MCF 10A (cell line): ENCODE measurements at regions not wholly inside any gene's neighbourhood (a gene's known extent, or its start where the extent isn't known, plus 50 kb on each side); places are given as distances from the start of the nearest gene placed in this dataset.
A peak's percentile ranks its signal among the peaks of the same experiment; 100 is the strongest.

Experiments
- BruUV-seq: library from RNA; stranded (reverse); fragments of 400-500 nt; replicated peaks from 2 replicates; lab custom pipeline; 2021; lab: Mats Ljungman, UMichigan
- CTCF ChIA-PET: fragments of 300-600 bp; sonication (Branson Sonifier 250); formaldehyde crosslinking; extraction: SDS; loops from one replicate; lab custom pipeline; 2021; ENCODE audit warnings: antibody characterized with exemption, inconsistent platforms; lab: Yijun Ruan, JAX
- POLR2A ChIA-PET: fragments of 300-600, 350-650 bp; sonication (Branson Sonifier 250); formaldehyde crosslinking; extraction: SDS; loops from one replicate; lab custom pipeline; 2020; ENCODE audit warnings: antibody characterized with exemption, inconsistent platforms; lab: Yijun Ruan, JAX
- DNase-seq: peaks from one replicate; pipeline ENCODE4 v3.0.0-alpha.2; 2018; ENCODE audit not compliant: unreplicated experiment
- H3K27ac Mint-ChIP-seq: one replicate; pipeline ENCODE4 v1.8.0; 2022; ENCODE audit warnings: mild to moderate bottlenecking, low read depth, mixed read lengths; ENCODE audit not compliant: unreplicated experiment
- H3K27me3 Mint-ChIP-seq: one replicate; pipeline ENCODE4 v1.8.0; 2022; ENCODE audit warnings: mixed read lengths; ENCODE audit not compliant: insufficient read depth, unreplicated experiment
- H3K36me3 Mint-ChIP-seq: one replicate; pipeline ENCODE4 v1.8.0; 2022; ENCODE audit warnings: mild to moderate bottlenecking, moderate library complexity, mixed read lengths; ENCODE audit not compliant: insufficient read depth, unreplicated experiment
- H3K4me1 Mint-ChIP-seq: one replicate; pipeline ENCODE4 v1.8.0; 2022; ENCODE audit warnings: mixed read lengths; ENCODE audit not compliant: insufficient read depth, unreplicated experiment
- H3K4me3 Mint-ChIP-seq: one replicate; pipeline ENCODE4 v1.8.0; 2022; ENCODE audit warnings: mild to moderate bottlenecking, moderate library complexity, mixed read lengths; ENCODE audit not compliant: unreplicated experiment
- H3K9me3 Mint-ChIP-seq: one replicate; pipeline ENCODE4 v1.8.0; 2022; ENCODE audit warnings: mixed read lengths; ENCODE audit not compliant: unreplicated experiment
- intact Hi-C: fragments of 100-400 bp; cut with micrococcal nuclease; formaldehyde crosslinking; loops from 2 replicates; pipeline ENCODE4 v1.14.1; 2022
- TF ChIP-seq, protein P1 (sequence below): fragments of 200-600 bp; IDR thresholded peaks from one replicate; pipeline ENCODE4 v1.8.0; 2022; ENCODE audit warnings: antibody characterized with exemption, mild to moderate bottlenecking; ENCODE audit not compliant: unreplicated experiment

GRCh38 chr3:159766563-159767185, 222.0 kb upstream of the IL12A start:
- POLR2A ChIA-PET, result interaction anchor here (0.6 to 10.3 kb wide), 9 partner anchors 9 to 129 kb away, joined by 3 to 212 read pairs (median 4); no protein-coding TSS in a partner anchor
- Mint-ChIP-seq H3K4me1 (peaks cover 29% of the 10 kb centered on the region), H3K27me3 (no peaks in the 10 kb centered on the region), H3K27ac (no peak overlapping the region), H3K9me3 (no peaks in the 10 kb centered on the region), H3K4me3 (peak overlapping the region; percentile 81), H3K36me3 (peaks cover 6% of the 10 kb centered on the region)
- intact Hi-C loops, result loop anchor here (2.0 kb wide), 1 partner anchor 240 kb away; no protein-coding TSS in a partner anchor
- no TSS peak for BruUV-seq
- peak; percentile 58 for DNase-seq
- CTCF ChIA-PET, result interaction anchor here (0.6 to 4.3 kb wide), 18 partner anchors 9 to 1107 kb away, joined by 3 to 61 read pairs (median 4); no protein-coding TSS in a partner anchor
- TF ChIP-seq, protein P1, sequence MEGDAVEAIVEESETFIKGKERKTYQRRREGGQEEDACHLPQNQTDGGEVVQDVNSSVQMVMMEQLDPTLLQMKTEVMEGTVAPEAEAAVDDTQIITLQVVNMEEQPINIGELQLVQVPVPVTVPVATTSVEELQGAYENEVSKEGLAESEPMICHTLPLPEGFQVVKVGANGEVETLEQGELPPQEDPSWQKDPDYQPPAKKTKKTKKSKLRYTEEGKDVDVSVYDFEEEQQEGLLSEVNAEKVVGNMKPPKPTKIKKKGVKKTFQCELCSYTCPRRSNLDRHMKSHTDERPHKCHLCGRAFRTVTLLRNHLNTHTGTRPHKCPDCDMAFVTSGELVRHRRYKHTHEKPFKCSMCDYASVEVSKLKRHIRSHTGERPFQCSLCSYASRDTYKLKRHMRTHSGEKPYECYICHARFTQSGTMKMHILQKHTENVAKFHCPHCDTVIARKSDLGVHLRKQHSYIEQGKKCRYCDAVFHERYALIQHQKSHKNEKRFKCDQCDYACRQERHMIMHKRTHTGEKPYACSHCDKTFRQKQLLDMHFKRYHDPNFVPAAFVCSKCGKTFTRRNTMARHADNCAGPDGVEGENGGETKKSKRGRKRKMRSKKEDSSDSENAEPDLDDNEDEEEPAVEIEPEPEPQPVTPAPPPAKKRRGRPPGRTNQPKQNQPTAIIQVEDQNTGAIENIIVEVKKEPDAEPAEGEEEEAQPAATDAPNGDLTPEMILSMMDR, result peak; percentile 50

- intact Hi-C loops, result no loop called here
- H3K9me3 Mint-ChIP-seq, result no peaks in the 10 kb centered on the region
- H3K27ac Mint-ChIP-seq, result no peak overlapping the region
- no peak for DNase-seq
- peaks cover 6% of the 10 kb centered on the region for H3K36me3 Mint-ChIP-seq
- H3K4me3 Mint-ChIP-seq, result no peak overlapping the region
- H3K4me1 Mint-ChIP-seq, result peaks cover 28% of the 10 kb centered on the region
- TF ChIP-seq, protein P1, result no peak
- ChIA-PET CTCF (interaction anchor here (0.8 to 4.1 kb wide), 5 partner anchors 11 to 232 kb away, joined by 3 to 18 read pairs (median 5); no protein-coding TSS in a partner anchor), POLR2A (interaction anchor here (0.6 to 8.7 kb wide), 4 partner anchors 14 to 43 kb away, joined by 3 to 85 read pairs (median 4); no protein-coding TSS in a partner anchor)
- H3K27me3 Mint-ChIP-seq, result no peaks in the 10 kb centered on the region
- no TSS peak for BruUV-seq
Measured at GRCh38 chr3:159770998-159771397, 217.6 kb upstream of the IL12A start.

DNA sequence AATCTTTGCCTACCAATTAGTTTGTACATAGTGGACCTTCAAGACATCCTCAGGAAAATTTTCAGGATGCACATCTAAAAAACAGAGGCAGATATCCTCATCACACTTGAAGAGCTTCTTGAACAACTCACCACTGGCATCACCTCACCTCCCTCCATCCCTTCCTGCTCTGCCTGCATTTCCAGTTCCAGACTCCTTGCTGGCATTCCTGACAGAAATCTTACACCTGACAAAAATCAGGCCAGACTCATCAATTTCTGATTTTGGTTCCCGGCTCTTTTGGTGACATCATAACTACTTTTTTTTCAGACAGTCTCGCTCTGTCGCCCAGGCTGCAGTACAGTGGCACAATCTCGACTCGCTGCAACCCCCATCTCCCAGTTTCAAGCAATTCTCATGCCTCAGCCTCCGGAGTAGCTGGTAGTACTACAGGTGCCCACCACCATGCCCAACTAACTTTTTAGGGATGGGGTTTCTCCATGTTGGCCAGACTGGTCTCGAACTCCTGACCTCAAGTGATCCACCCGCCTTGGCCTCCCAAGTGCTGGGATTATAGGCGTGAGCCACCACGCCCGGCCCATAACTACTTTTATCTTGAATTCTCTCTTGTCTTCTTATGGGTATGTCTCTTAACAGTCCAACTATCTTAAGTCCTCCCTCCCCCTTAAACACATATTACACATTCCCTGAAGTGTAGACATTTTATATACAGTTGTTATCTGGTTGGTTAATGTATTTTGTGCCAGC, 216.6 kb upstream of the IL12A start:
- Mint-ChIP-seq H3K27ac (peak overlapping the region; percentile 20), H3K27me3 (no peaks in the 10 kb centered on the region), H3K4me3 (no peak overlapping the region), H3K9me3 (no peaks in the 10 kb centered on the region), H3K4me1 (peaks cover 24% of the 10 kb centered on the region), H3K36me3 (peaks cover 4% of the 10 kb centered on the region)
- no TSS peak for BruUV-seq
- TF ChIP-seq, protein P1, result no peak
- no peak for DNase-seq
- POLR2A ChIA-PET, result interaction anchor here (0.5 to 8.7 kb wide), 3 partner anchors 13 to 1069 kb away, joined by 3 to 85 read pairs (median 3); no protein-coding TSS in a partner anchor
- intact Hi-C loops, result no loop called here
- CTCF ChIA-PET, result interaction anchor here (0.6 to 1.1 kb wide), 5 partner anchors 11 to 507 kb away, joined by 3 to 5 read pairs (median 3); no protein-coding TSS in a partner anchor

- H3K27me3 Mint-ChIP-seq, result no peaks in the 10 kb centered on the region
- H3K4me3 Mint-ChIP-seq, result no peak overlapping the region
- TF ChIP-seq, protein P1, result no peak
- BruUV-seq, result no TSS peak
- H3K9me3 Mint-ChIP-seq, result no peaks in the 10 kb centered on the region
- ChIA-PET POLR2A (interaction anchor here (3.2 to 8.7 kb wide), 2 partner anchors 8 to 11 kb away, joined by 27 to 85 read pairs; no protein-coding TSS in a partner anchor), CTCF (interaction anchor here (0.8 kb wide), 1 partner anchor 111 kb away, joined by 4 read pairs; no protein-coding TSS in a partner anchor)
- peaks cover 24% of the 10 kb centered on the region for H3K4me1 Mint-ChIP-seq
- no peak for DNase-seq
- intact Hi-C loops, result no loop called here
- no peaks in the 10 kb centered on the region for H3K36me3 Mint-ChIP-seq
- H3K27ac Mint-ChIP-seq, result no peak overlapping the region
Measured at GRCh38 chr3:159773706-159774105, 214.9 kb upstream of the IL12A start.
